ENCODE measurements at regions not wholly inside any gene's neighbourhood (a gene's known extent, or its start where the extent isn't known, plus 50 kb on each side); places are given as distances from the start of the nearest gene placed in this dataset.
"Not testable (repeated sequence)": the region's sequence is repeated elsewhere in the genome, so short reads cannot be mapped to it uniquely, and the experiment has no call there.

DNA sequence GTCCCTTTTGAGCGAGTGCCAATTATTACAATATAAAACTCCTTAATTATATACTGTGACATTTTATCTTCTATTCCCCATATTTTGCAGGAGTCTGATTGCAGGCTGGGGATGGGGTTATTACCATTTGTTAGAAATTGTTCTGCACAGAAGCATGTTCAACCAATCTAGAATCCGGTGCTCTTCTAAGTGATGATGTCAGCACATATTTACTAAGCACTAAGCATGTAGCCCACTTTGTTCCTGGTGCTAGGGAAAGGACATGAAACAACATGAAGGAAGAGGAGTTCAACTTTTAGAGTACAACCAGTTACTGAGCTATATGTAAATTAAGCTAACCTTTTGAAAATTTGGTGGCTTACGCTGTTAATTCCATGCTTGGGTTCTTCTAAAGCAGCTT lies 52.8 kb upstream of the IL1RAPL2 start:
- DNase-seq (ENCODE audit: low spot score) = no peak

DNA sequence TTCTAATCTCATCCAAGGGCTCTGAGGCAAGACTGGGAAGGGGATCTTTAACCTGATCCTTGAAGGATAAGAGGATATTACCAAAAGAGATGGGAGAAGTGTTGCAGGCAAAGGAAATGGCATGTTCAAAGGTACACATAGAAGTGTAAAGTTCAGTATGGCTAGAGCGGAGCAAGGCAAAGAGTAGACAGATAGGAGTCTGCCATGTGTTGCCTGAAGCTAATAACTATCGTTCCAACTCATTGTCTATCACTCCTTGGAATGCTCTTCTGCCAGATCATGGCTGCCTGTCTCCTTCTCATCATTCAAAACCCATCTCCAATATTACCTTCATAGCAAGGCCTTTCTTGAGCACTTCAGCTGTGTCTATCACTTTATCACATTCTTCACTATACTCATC lies 55.2 kb upstream of the IL1RAPL2 start:
- DNase-seq (ENCODE audit: low spot score) = no peak

DNA sequence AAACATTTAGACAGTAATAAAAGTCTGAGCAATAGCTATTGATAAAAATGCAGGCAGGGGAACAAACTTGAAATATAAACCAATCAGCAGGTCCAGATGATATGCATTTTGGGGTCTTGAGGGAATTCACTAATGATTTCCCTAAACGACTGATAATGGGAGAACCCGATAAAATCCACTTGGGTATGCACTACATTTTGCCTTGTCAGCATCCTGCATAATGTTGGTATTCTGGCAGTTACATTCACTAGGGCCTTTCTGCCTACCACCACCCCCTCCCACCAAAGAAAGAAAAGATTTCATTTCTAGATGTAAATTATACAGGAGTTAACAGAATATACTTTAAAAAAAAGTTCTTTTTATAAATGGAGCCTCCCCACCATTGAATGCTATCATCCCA lies 63.5 kb upstream of the IL1RAPL2 start:
- no peak for DNase-seq (ENCODE audit: low spot score)

DNA sequence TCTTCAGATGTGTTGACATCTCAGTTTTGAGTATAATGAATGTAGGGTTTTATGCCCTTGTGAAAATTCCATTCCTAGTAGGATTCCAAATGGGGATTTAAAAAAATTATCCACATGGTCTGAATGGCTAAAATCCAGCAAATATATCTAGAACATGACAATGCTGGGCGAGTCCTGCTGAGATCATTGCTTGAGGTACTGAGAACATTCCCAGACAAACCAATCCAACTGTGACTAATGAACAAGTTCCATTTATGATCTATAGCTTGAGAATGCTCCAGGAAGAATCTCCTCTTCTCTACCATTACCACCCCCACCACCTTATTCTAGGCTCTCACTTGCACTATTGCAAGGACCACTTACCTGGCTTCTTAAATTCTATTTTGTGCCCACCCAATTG lies 77.2 kb upstream of the IL1RAPL2 start:
- no peak for DNase-seq (ENCODE audit: low spot score)

DNA sequence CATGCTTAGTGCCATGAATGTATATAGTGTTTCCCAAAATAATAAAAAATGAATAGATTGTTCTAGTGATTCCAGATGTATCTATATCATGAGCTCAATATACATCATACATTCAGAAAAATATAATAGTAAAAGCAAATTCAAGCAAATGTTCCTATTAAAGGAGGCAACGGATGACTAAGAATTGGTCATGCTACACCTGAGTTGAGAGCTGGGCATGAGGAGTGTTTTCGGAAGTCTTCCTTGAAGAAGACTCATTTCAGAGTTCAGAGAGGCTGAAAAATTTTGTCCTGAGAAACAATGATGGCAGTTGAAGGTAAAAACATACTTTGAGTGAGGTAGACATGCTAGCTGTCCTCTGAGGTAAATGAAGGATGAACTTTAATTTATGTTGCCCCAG lies 79.3 kb upstream of the IL1RAPL2 start:
- DNase-seq (ENCODE audit: low spot score) = no peak

DNA sequence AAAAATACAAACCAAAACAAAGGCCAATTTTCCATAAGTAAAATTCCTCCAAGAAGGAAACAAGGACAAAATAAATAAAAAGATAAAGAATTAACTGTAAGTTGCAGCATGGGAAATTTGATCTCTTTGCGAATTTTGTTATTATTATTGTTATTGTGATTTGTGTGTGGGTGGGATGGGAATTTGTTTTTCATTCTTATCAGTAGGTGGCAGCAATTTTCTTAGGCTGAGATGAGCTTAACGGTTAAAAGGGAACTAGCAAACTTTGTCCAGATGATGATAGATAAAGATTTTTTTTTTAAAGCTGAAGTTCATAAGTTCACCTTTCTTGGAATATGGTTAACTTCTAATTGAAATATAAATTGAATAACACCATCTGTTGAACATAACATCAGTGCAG lies 83.2 kb upstream of the IL1RAPL2 start:
- no peak for DNase-seq (ENCODE audit: low spot score)

DNA sequence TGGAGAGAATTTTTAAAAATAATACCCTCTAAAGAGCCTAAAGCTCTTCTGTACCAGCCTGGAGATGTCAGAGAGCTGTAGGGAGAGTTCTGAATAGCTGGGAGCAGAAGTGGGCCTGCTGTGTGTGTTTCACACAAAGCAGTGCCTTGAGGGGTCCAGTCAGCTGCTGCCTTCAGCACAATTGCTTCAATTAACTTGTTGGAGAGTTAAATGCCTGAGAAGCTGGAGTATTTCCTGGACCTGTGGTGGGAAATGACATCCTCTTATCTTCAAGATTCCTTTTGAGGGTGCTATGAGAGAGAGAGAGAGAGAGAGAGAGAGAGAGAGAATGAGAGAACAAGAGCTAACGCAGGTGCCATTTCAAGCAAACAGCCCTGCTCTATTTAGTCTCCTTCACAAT lies 96.2 kb upstream of the IL1RAPL2 start:
- no peak for DNase-seq (ENCODE audit: low spot score)

DNA sequence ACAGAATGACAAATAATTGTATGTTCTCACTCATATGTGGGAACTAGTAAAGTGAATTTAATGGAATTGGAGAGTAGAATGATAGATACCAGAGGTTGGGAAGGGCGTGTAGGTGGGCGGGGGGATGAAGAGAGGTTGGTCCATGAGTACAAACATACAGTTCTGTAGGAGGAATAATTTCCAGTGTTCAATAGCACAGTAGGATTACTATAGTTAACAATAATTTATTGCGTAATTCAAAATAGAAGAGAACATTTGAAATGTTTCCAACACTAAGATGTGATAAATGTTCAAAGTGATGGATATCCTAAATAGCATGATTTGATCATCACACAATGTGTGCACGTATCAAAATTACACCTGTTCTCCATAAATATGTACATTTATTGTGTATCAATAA lies 106.2 kb upstream of the IL1RAPL2 start:
- no peak for DNase-seq (ENCODE audit: low spot score)

DNA sequence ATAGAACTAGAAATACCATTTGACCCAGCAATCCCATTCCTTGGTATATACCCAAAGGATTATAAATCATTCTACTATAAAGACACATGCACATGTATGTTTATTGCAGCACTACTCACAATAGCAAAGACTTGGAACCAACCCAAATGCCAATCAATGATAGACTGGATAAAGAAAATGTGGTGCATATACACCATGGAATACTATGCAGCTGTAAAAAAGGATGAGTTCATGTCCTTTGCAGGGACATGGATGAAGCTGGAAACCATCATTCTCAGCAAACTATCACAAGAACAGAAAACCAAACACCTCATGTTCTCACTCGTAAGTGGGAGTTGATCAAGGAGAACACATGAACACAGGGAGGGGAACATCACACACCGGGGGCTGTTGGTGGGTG lies 108.9 kb upstream of the IL1RAPL2 start:
- DNase-seq (ENCODE audit: low spot score) = not testable (repeated sequence)

DNA sequence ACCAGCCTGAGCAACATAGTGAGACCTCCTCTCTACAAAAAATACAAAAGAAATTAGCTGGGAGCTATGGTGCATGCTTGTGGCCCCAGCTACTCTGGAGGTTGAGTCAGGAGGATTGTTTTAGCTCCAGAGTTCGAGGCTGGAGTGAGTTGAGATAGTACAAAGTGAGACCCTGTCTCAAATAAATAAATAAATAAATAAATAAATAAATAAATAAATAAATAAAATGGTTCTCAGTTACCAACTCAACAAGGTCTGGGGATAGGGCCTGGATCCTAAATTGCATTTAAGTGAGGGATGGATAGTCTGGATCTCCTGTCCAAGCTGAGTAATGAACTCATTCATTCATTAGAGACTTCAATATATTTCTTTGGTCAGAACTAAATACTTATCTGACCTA lies 115.7 kb upstream of the IL1RAPL2 start:
- no peak for DNase-seq (ENCODE audit: low spot score)

DNA sequence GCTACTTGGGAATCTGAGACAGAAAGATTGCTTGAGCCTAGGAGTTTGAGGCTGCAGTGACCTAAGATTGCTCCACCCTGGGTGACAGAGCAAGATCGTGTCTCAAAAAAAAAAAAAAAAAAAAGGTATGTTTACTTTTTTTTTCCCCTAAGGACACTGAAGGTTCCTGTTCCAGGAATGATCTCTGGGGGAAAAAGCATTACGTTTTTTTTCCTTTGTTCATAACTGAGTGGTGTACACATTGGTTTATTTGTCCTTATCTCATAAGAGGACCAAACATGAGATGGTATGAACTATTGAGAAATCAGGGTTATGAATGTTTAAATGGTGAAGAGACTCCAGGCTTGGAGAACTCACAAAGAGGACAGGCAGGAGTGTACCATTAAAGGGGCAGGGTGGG lies 120.4 kb upstream of the IL1RAPL2 start:
- DNase-seq (ENCODE audit: low spot score) = no peak

DNA sequence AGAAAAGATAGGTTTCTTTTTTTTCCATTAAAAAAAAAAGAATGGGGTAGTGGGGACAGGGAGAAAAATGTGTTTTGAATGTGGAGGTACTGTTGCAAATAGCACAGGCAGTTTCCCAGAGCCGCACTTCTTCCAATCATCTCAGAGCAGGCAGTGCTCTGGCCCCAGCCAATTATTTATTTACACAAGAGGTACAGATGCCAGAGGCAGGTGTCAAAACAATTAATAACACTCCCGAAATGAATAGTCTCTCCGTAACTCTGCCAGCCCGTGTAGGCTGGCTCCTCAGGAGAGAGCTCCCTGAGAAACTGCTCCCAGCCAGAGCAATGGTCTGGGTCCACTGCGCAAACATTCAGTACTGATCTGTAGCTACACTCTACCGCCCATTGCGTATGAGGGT lies 130.8 kb upstream of the IL1RAPL2 start:
- DNase-seq (ENCODE audit: low spot score) = no peak

DNA sequence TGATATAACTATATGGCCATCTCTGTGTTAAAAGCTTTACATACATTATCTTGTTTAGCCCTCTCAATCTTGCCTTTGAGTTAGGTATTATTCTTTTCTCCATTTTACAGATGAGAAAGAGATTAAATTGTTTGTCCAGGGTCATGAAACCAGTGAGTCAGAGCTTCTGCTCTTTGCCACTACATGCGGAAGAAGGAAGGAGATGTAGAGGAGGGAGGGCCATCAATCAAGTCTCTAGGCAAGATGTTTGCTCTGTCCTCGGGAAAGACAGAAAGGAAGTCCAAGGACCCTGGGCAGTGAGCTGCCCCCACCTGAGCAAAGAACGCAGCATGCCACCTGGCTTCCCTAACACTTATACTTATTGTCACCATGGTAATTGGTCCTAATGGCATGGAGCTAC lies 133.7 kb upstream of the IL1RAPL2 start:
- DNase-seq (ENCODE audit: low spot score) = no peak

DNA sequence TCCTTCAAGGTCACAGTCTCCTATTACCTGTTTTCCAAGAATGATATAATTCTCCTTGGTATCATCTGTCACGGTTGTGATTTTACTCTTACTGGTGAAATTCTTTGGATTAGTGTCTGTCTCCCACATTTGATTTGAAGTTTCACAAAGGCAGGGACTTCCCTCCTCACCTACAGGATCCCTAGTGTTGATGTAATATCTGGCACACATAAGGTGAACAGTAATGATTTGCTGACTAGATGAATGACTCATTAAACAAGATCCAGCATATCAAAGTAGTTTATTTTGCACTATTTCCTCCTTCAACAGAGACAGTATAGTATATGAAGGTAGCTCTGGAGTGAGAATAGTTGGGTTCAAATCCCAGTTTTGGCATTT lies 135.3 kb upstream of the IL1RAPL2 start:
- DNase-seq (ENCODE audit: low spot score) = no peak

DNA sequence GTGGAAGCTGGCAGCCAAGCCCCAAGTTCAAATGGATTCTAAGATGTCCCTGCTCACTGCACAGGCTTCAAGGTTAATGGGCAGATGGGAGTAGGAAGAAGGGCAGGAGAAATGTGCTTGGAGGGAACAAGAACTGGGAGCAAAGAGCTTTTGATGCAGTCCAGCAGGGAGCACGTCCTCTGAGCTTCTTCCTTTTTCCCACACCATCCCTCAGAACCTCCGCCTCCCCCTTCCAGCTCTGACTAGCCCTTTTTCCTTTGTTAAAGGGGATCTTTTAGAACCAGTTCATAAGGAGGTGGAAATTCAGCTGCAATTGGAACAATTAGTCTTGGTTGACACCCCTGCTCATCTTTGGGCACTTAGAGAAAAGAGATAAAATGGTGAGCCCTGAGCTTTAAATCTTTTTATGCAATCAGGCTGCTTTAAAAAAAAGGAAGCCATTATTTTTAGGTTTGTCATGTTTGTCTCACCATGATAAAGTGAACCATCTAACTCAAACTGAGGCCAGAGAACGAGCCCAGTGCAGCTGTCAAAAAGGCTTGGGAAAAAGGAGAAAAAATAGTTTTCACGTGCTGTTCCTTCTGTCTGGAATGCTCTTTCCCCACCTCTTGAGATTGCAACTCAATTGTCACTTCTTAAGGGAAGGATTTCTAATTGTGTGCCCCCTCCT lies 135.8 kb upstream of the IL1RAPL2 start:
- no peak for DNase-seq (ENCODE audit: low spot score)

DNA sequence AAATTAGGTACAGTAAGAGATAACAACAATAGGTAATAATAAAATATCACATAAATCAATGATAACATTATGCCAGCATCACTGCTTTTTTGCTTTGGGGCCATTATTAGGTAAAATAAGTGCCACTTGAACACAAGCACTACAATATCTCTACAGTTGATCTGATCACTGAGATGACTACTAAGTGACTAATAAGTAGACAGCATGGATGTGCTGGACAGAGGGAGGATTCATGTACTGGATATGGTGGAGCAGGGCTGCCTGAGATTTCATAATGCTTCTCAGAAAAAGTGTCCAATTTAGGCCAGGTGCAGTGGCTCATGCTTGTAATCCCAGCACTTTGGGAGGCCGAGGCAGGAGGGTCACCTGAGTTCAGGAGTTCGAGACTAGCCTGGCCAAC lies 137.8 kb upstream of the IL1RAPL2 start:
- no peak for DNase-seq (ENCODE audit: low spot score)

DNA sequence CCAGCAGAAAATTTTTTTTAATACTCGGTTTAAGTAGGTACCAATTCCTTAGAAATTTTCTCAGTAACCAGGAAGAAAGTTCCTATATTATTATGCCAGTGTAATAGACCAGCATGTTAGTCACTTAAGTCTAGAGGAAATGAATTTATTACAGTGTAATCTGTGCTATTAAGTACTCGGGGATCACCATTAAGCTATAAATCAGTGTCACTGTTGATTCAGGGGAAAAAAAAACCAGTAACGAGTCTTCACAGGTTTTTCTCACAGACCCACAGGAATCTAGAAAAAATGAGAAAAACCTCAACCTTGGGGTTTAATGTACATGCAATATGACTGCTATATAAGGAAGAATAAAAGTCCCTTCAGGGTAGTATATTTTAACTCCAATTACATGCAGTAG lies 138.3 kb upstream of the IL1RAPL2 start:
- DNase-seq (ENCODE audit: low spot score) = no peak

DNA sequence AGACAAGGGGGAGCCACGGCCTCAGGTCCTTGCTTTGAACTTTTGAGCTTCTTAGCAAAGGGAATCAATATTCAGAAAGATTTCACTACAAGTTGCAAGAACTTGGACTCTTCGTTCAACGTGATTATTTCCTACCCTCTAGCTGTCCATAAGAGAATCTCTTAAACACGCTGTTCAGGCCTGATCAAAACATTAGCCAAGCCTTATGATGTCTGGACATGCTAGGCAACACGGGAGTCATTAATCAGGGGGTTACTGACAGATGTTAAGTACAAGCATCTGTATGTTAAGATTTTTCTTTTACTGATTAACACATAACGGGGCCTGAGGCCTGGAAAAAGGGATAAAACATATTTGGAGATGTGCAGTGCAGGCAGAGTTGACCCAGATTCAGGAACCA lies 138.9 kb upstream of the IL1RAPL2 start:
- DNase-seq (ENCODE audit: low spot score) = no peak

DNA sequence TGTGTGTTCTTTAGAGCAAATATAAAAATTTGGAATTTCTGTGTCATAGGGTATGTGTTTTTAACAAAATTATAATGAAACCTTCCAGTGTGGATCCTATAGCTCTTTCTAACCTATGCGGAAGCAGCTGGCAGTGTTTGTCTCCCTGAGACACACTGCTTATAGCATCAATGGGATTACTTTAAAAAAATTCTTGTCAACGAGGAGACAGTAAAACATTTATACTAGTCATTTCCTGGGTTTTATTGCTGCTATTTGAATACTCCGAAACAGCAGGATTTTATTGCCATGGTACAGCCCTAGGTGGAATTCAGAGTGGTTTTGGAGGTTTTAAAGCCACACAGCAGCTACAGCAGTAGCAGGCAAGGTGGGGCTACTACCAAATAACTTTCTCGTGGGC lies 145.1 kb upstream of the IL1RAPL2 start:
- no peak for DNase-seq (ENCODE audit: low spot score)

DNA sequence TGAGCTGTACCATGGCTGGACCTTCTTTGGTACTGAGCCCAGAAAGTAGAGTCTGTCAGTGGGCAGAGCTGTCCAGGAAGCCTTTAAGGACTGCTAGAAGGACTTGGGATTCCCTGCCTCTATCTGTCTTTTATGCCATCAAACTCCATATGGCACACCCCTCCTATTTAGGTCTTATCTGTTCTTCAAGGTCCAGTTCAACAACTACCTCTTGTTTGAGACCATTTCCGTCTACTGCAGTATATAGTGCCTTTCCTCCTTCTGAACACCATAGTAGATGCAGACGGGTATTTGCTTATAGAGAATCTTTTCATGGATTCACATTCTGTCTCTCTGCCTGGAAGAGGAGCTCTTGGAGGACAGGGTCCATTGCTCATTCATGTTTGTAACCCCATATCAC lies 146.1 kb upstream of the IL1RAPL2 start:
- no peak for DNase-seq (ENCODE audit: low spot score)

DNA sequence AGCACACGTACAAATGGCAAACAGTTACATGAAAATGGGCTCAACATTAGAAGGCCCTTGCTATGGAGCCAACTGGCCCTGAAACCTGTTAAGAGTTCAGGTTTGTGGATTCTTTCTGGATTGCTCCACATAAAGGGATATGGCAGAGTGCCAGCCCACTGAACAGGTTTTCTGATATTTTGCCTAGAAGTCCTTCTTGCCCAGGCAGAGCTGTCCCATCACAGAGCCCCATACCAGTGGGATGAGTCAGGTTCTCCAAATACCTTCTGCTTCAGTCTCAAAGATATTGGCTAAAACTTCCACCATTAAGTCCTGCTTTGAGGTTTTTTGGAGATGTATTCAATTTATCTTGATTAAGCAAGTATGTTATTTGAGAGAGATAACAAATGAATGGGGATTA lies 146.8 kb upstream of the IL1RAPL2 start:
- DNase-seq (ENCODE audit: low spot score) = no peak

DNA sequence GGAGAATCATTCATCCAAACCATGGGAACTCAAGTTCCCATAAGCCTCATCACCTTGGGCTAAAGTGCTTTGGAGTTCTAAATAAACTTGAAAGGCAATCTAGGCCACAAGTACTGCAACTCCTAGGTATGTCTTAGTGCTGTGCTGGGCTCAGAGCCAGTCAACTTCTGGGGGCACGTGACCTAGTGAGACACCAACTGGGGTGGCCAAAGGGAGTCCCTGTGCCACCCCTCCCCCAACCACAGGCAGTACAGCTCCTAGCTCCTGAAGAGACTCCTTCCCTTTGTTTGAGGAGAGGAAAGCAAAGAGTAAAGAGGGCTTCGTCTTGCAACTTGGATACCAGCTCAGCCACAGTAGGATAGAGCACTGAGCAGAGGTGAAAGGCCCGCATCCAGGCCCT lies 154.2 kb upstream of the IL1RAPL2 start:
- DNase-seq (ENCODE audit: low spot score) = no peak

DNA sequence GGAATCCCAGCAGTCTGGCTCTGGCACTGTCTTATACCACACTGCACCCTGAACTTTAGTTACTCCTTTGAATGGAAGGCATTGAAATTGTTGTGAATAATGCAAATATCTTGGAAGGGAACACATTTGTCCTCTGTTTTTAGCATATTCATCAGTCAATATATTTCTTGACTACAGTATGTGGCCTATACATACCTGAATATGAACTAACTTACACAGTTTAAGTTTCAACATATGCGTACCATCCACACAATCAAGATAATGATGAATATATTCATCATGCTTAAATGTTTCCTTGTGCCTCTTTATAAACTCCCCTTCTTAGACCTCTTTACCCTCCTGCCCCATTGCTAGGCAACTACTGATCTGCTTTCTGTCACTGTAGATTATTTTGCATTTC lies 145.7 kb upstream of the ESX1 start:
- no peak for DNase-seq (ENCODE audit: low spot score)

DNA sequence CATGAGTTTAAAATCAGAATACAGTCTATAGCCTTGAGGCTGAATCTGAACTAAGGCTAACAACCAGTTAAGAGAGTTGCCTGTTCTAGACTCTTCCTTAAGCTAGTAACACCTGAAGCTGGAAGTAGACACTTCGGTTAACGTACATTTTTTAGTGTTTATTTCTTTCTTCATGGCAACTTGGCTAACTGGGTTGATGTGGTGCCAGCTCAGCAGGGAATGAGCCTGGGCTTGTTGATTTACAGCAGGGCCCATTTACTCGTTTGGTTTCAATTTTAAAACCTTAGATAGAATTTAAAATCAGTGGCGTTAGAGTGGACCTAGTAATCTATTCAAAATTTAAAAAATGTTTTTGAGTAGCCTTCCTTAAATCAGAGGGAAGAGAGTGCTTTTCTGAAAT lies 137.6 kb upstream of the ESX1 start:
- DNase-seq (ENCODE audit: low spot score) = no peak

DNA sequence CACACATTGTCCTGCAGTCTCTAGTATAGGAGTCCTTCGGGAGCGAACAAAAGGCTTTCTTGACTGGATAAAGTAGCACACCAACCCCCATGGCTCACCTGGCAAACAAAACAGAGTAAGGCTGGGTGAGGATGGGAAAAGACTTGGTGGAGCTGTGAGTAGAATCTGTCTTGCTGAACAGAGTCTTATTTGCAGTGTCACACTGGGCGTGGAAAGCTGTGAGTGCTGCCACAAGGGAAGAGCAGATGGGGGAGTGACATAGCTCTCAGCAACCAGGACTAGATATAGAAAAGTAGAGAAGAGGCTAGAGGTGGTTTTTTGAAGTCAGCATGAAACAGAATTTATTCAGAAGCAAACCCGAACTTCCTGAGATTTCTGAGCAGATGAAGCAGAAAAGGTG lies 137.2 kb upstream of the ESX1 start:
- DNase-seq (ENCODE audit: low spot score) = no peak
